Right atrium auricular region (tissue), 2 donors: ENCODE measurements at regions not wholly inside any gene's neighbourhood (a gene's known extent, or its start where the extent isn't known, plus 50 kb on each side); places are given as distances from the start of the nearest gene placed in this dataset.

ENCODE experiments used
- DNase-seq: peaks from one replicate; pipeline ENCODE4 v3.0.0-alpha.2; 2019; ENCODE audit warnings: low spot score
- H3K27ac ChIP-seq, 2 donors: fragments of 200-600 bp; sonication (generic); 1 replicate in 1 of 2; 2 replicates in 1 of 2; pipeline ENCODE4 v1.5.1; 2016 to 2019
- H3K27me3 ChIP-seq, 2 donors: fragments of 200-600 bp; sonication (generic); one replicate each; pipeline versions ENCODE4 v1.5.1 to v1.6.0; 2017 to 2019
- H3K36me3 ChIP-seq: fragments of 200-600 bp; sonication (generic); one replicate; pipeline ENCODE4 v1.5.1; 2016
- H3K4me1 ChIP-seq, 2 donors: fragments of 200-600 bp; sonication (generic); one replicate each; pipeline versions ENCODE4 v1.5.1 to v1.6.0; 2017 to 2019
- H3K4me3 ChIP-seq, 2 donors: fragments of 200-600 bp; sonication (generic); 1 replicate in 1 of 2; 2 replicates in 1 of 2; pipeline ENCODE4 v1.5.1; 2017 to 2019; ENCODE audit warnings: mild to moderate bottlenecking in 1 of 2, moderate library complexity in 1 of 2
- H3K9me3 ChIP-seq, 2 donors: fragments of 200-600 bp; sonication (generic); one replicate each; pipeline ENCODE4 v1.5.1; 2019
- TF ChIP-seq, protein P1 (sequence below), 2 donors: fragments of 200-600 bp; sonication (generic); IDR thresholded peaks; one replicate each; pipeline ENCODE4 v1.5.1; 2019; ENCODE audit warnings: antibody characterized with exemption in 2 of 2

DNA sequence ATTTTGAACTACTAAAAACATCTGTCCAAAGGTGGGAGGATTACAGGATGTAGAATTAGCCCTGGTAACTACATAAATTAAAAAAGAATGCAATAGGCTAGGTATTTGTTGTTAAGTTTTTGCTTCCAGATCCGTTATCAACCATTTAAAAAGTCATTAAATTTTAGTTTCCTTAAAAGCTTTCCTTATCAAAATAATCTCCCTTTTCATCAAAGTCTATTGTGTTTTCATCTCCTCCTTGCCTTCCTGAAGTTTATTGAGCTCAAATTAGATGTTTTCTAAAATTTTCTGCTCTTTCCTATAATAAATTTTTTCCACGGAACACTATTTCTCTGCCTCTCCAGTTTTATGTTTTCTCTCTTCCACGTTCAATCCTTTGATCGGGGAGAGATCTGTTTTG lies 108.6 kb downstream of the MEX3B start:
- Histone ChIP-seq H3K4me3 (no peak overlapping the region), H3K4me1 (no peaks in the 10 kb centered on the region), H3K27ac (no peak overlapping the region), H3K36me3 (no peaks in the 10 kb centered on the region), H3K9me3 (peaks cover 0 to 16% of the 10 kb centered on the region in 2 donors), H3K27me3 (no peaks in the 10 kb centered on the region)
- DNase-seq, result no peak
- TF ChIP-seq, protein P1, sequence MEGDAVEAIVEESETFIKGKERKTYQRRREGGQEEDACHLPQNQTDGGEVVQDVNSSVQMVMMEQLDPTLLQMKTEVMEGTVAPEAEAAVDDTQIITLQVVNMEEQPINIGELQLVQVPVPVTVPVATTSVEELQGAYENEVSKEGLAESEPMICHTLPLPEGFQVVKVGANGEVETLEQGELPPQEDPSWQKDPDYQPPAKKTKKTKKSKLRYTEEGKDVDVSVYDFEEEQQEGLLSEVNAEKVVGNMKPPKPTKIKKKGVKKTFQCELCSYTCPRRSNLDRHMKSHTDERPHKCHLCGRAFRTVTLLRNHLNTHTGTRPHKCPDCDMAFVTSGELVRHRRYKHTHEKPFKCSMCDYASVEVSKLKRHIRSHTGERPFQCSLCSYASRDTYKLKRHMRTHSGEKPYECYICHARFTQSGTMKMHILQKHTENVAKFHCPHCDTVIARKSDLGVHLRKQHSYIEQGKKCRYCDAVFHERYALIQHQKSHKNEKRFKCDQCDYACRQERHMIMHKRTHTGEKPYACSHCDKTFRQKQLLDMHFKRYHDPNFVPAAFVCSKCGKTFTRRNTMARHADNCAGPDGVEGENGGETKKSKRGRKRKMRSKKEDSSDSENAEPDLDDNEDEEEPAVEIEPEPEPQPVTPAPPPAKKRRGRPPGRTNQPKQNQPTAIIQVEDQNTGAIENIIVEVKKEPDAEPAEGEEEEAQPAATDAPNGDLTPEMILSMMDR (IDR thresholded peaks at IDR 0.05), result no peak

DNA sequence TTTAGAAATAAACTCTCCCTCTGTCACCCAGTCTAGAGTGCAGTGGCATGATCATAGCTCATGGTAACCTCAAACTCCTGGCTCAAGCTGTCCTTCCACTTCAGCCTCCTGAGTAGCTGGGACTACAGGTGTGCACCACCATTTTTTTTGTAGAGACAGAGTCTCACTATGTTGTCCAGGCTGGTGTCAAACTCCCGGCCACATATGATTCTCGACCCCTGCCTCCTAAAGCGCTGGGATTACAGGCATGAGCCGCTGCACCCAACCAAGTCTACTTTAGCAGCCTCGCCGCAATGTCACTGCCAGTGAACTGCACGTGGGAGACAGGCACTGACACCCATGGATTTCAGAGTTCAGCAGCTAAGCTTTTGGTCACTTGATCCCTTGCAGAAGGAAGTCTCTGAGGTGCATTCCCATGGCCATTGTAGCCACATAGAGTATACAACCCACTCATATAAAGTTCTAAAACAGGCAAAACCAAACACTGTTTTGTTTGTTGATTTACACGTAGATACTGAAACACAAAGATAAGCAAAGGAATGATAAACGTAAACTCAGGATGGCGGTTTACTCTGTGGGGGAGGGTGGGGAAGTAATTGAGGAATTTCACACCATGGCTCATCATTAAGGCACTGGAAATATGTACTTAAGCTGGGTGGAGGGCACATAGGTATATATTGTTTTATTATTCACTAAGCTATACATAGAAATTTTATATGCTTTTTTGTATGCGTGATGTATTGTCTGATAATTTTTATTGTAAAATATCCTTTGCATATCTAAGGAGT lies 115.0 kb downstream of the MEX3B start:
- Histone ChIP-seq H3K27ac (no peak overlapping the region), H3K9me3 (no peaks in the 10 kb centered on the region), H3K4me1 (no peaks in the 10 kb centered on the region), H3K27me3 (no peaks in the 10 kb centered on the region), H3K36me3 (no peaks in the 10 kb centered on the region), H3K4me3 (no peak overlapping the region)
- DNase-seq, result no peak
- TF ChIP-seq, protein P1 (IDR thresholded peaks at IDR 0.05), result no peak

DNA sequence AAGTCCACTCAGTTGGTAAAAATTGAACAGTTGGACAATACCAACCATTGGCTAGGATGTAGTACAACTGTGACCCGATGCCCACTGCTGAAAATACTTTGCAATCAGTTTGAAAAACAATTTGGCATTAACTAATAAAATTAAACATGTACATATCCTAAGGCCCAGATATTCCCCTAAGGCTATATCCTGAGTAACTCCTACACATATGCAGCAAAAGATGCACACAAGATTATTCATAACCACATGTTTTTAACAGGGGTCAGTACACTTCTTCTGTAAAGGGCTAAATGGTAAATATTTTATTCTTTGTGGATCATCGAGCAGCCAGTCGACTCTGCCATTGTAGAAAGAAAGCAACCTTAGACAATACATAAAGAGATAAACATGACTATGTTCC lies 116.3 kb downstream of the MEX3B start:
- H3K9me3 ChIP-seq, result no peaks in the 10 kb centered on the region
- H3K36me3 ChIP-seq, result no peaks in the 10 kb centered on the region
- peaks cover 0 to 2% of the 10 kb centered on the region in 2 donors for H3K4me1 ChIP-seq
- H3K27ac ChIP-seq, result no peak overlapping the region
- H3K4me3 ChIP-seq, result no peak overlapping the region
- DNase-seq, result no peak
- H3K27me3 ChIP-seq, result no peaks in the 10 kb centered on the region
- TF ChIP-seq, protein P1 (IDR thresholded peaks at IDR 0.05), result no peak

DNA sequence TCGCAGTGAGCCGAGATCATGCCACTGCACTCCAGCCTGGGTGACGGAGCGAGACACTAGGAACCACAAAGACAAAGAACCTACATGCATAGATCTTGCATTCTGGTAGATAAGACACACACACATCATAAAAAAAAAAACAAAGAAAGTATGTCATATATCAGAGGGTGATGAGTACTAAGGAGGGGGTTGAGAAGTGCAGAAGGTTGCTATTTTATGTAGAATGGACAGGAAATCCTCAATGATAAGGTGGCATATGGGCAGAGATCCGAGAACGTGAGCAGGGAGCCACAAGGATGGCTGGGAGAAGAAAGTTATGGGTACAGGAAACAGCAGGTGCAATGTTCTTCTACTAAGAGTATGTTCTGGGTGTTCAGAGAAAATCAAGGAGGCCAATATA lies 118.8 kb downstream of the MEX3B start:
- Histone ChIP-seq H3K27me3 (no peaks in the 10 kb centered on the region), H3K36me3 (no peaks in the 10 kb centered on the region), H3K4me1 (peaks cover 0 to 9% of the 10 kb centered on the region in 2 donors), H3K27ac (no peak overlapping the region), H3K9me3 (peaks cover 0 to 2% of the 10 kb centered on the region in 2 donors), H3K4me3 (no peak overlapping the region)
- TF ChIP-seq, protein P1 (IDR thresholded peaks at IDR 0.05), result no peak
- DNase-seq, result no peak

DNA sequence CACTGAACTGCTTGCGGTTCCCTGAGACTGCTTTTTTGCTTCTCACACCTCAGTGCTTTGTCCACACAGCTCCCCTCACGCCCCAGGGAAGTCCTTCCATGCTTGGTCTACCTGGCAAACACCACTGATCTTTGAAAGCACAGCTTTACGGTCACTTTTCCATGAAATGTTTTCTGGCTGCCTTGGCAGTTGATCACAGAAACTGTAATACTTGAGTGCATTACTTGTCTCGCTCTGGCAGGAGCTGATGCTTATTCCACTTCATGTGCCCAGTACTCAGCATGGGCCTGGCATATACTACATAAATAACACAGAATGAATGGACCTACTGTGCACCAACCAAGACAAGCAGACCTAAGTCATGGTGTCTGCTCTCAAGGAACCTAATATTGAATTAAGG lies 121.1 kb downstream of the MEX3B start:
- Histone ChIP-seq H3K4me3 (no peak overlapping the region), H3K4me1 (peaks cover 0 to 9% of the 10 kb centered on the region in 2 donors), H3K27ac (no peak overlapping the region), H3K36me3 (no peaks in the 10 kb centered on the region), H3K27me3 (no peaks in the 10 kb centered on the region), H3K9me3 (peaks cover 0 to 20% of the 10 kb centered on the region in 2 donors)
- DNase-seq, result no peak
- TF ChIP-seq, protein P1 (IDR thresholded peaks at IDR 0.05), result no peak
